Suprapubic skin (tissue), 4 donors: ENCODE measurements at regions not wholly inside any gene's neighbourhood (a gene's known extent, or its start where the extent isn't known, plus 50 kb on each side); places are given as distances from the start of the nearest gene placed in this dataset.
"Not testable (repeated sequence)": the region's sequence is repeated elsewhere in the genome, so short reads cannot be mapped to it uniquely, and the experiment has no call there.

ENCODE experiments used
- DNase-seq, 2 donors: peaks; one replicate each; pipeline ENCODE4 v3.0.0-alpha.2; 2019; ENCODE audit warnings: low spot score in 2 of 2
- H3K27ac ChIP-seq: fragments of 200-600 bp; sonication (generic); one replicate; pipeline ENCODE4 v1.5.1; 2019
- H3K27me3 ChIP-seq: fragments of 200-600 bp; sonication (generic); one replicate; pipeline ENCODE4 v1.5.1; 2019
- H3K36me3 ChIP-seq: fragments of 200-600 bp; sonication (generic); one replicate; pipeline ENCODE4 v1.5.1; 2019
- H3K4me1 ChIP-seq: fragments of 200-600 bp; sonication (generic); one replicate; pipeline ENCODE4 v1.5.1; 2019
- H3K4me3 ChIP-seq: fragments of 200-600 bp; sonication (generic); one replicate; pipeline ENCODE4 v1.5.1; 2019; ENCODE audit warnings: mild to moderate bottlenecking
- H3K9me3 ChIP-seq: fragments of 200-600 bp; sonication (generic); one replicate; pipeline ENCODE4 v1.5.1; 2019
- CTCF ChIP-seq, 2 donors: fragments of 200-600 bp in 1 of 2; fragments of 450-650 bp in 1 of 2; sonication (generic) in 1 of 2; IDR thresholded peaks; one replicate each; pipeline ENCODE4 v1.5.1; 2016 to 2019; ENCODE audit warnings: antibody characterized with exemption in 2 of 2, mild to moderate bottlenecking in 1 of 2, moderate library complexity in 1 of 2
- EP300 ChIP-seq: sonication (generic); formaldehyde crosslinking; IDR thresholded peaks from one replicate; pipeline ENCODE4 v1.6.1; 2017; ENCODE audit warnings: antibody characterized with exemption
- POLR2A ChIP-seq, 2 donors: fragments of 450-650 bp; IDR thresholded peaks; one replicate each; pipeline ENCODE4 v1.6.1; 2017; ENCODE audit warnings: antibody characterized with exemption in 2 of 2, mild to moderate bottlenecking in 2 of 2, moderate library complexity in 2 of 2
- POLR2AphosphoS5 ChIP-seq, 3 donors: sonication (generic); formaldehyde crosslinking; IDR thresholded peaks; one replicate each; pipeline ENCODE4 v1.6.1; 2017; ENCODE audit warnings: antibody characterized with exemption in 3 of 3
- WGBS: methylation state at CpG from one replicate; pipeline ENCODE4 v1.1.5; 2018; 5-methylcytosine and 5-hydroxymethylcytosine counted together

- not testable (repeated sequence) for H3K4me1 ChIP-seq, DNase-seq, H3K36me3 ChIP-seq, H3K9me3 ChIP-seq, H3K27ac ChIP-seq, H3K4me3 ChIP-seq, H3K27me3 ChIP-seq
- WGBS: 0% methylated on average over 1 of the region's 1 CpG
These were observed 56.1 kb downstream of the ZNF22 start for GRCh38 chr10:45056806-45057205.

- no peaks in the 10 kb centered on the region for H3K36me3 ChIP-seq
- H3K4me1 ChIP-seq: peaks cover 15% of the 10 kb centered on the region
- no peak for DNase-seq
- H3K9me3 ChIP-seq: no peaks in the 10 kb centered on the region
- no peak for TF ChIP-seq EP300
- TF ChIP-seq POLR2A (IDR thresholded peaks at IDR 0.05): no peak
- no peak for TF ChIP-seq CTCF (IDR thresholded peaks at IDR 0.05)
- no peak for TF ChIP-seq POLR2AphosphoS5 (IDR thresholded peaks at IDR 0.05)
- WGBS: 57% methylated on average over 1 of the region's 1 CpG
- H3K4me3 ChIP-seq: no peak overlapping the region
- no peak overlapping the region for H3K27ac ChIP-seq
- no peaks in the 10 kb centered on the region for H3K27me3 ChIP-seq
These were observed 57.9 kb downstream of the ZNF22 start for GRCh38 chr10:45058580-45058979.

GRCh38 chr10:45058992-45059561, 58.4 kb downstream of the ZNF22 start:
- no peak for DNase-seq
- H3K27ac ChIP-seq: no peak overlapping the region
- 86% methylated on average over 4 of the region's 4 CpGs for WGBS
- H3K4me3 ChIP-seq: no peak overlapping the region
- no peaks in the 10 kb centered on the region for H3K9me3 ChIP-seq
- no peak for TF ChIP-seq EP300
- TF ChIP-seq CTCF (IDR thresholded peaks at IDR 0.05): no peak
- no peak for TF ChIP-seq POLR2A (IDR thresholded peaks at IDR 0.05)
- TF ChIP-seq POLR2AphosphoS5 (IDR thresholded peaks at IDR 0.05): no peak
- H3K27me3 ChIP-seq: no peaks in the 10 kb centered on the region
- peaks cover 19% of the 10 kb centered on the region for H3K4me1 ChIP-seq
- no peaks in the 10 kb centered on the region for H3K36me3 ChIP-seq

- no peak overlapping the region for H3K27ac ChIP-seq
These were observed 58.9 kb downstream of the ZNF22 start for GRCh38 chr10:45059632-45060031.

GRCh38 chr10:45061982-45062381, 61.3 kb downstream of the ZNF22 start:
- peaks cover 19% of the 10 kb centered on the region for H3K4me1 ChIP-seq
- H3K27ac ChIP-seq: no peak overlapping the region
- H3K9me3 ChIP-seq: no peaks in the 10 kb centered on the region
- H3K36me3 ChIP-seq: no peaks in the 10 kb centered on the region
- 61% methylated on average over 8 of the region's 8 CpGs for WGBS
- H3K27me3 ChIP-seq: no peaks in the 10 kb centered on the region
- no peak for DNase-seq
- TF ChIP-seq CTCF (IDR thresholded peaks at IDR 0.05) (no peak), EP300 (no peak), POLR2AphosphoS5 (IDR thresholded peaks at IDR 0.05) (no peak), POLR2A (IDR thresholded peaks at IDR 0.05) (no peak)
- no peak overlapping the region for H3K4me3 ChIP-seq

More at GRCh38 chr10:45059632-45060031, 58.9 kb downstream of the ZNF22 start:
- 100% methylated on average over 2 of the region's 2 CpGs for WGBS
- Histone ChIP-seq H3K36me3 (no peaks in the 10 kb centered on the region), H3K27me3 (no peaks in the 10 kb centered on the region), H3K4me1 (peaks cover 19% of the 10 kb centered on the region), H3K9me3 (no peaks in the 10 kb centered on the region), H3K4me3 (no peak overlapping the region)
- TF ChIP-seq POLR2A (IDR thresholded peaks at IDR 0.05): no peak
- no peak for TF ChIP-seq EP300
- no peak for TF ChIP-seq POLR2AphosphoS5 (IDR thresholded peaks at IDR 0.05)
- no peak for TF ChIP-seq CTCF (IDR thresholded peaks at IDR 0.05)
- no peak for DNase-seq
